ENCODE measurements at regions not wholly inside any gene's neighbourhood (a gene's known extent, or its start where the extent isn't known, plus 50 kb on each side); places are given as distances from the start of the nearest gene placed in this dataset.

DNA sequence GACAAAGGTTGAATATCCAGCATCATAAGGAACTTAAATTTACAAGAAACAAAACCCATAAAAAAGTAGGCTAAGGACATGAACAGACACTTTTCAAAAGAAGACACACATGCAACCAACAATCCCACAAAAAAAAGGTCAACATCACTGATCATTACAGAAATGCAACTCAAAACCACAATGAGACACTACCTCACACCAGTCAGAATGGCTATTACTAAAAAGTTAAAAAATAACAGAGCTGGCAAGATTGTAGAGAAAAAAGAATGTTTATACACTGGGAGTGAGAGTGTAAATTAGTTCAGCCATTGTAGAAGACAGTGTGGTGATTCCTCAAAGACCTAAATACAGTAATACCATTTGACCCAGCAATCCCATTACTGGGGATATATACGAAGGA is 474.7 kb downstream of the TRIML1 start:
- Histone ChIP-seq H2AFZ (ENCODE audit: low read length) (no peak overlapping the region), H3K36me3 (replicated peaks; ENCODE audit: insufficient read depth, low read length) (no peaks in the 10 kb centered on the region), H3K4me3 (ENCODE audit: low read length) (no peak overlapping the region), H3K79me2 (ENCODE audit: low read length) (no peaks in the 10 kb centered on the region), H3K9me3 (replicated peaks; ENCODE audit: insufficient read depth, low read length) (no peaks in the 10 kb centered on the region), H3K27me3 (replicated peaks; ENCODE audit: insufficient read depth, low read length) (no peaks in the 10 kb centered on the region), H3F3A (ENCODE audit: insufficient read depth, low read length) (no peaks in the 10 kb centered on the region), H3K9ac (ENCODE audit: low read length) (no peak overlapping the region), H4K20me1 (ENCODE audit: insufficient read depth, low read length) (no peaks in the 10 kb centered on the region), H3K4me2 (ENCODE audit: low read depth, low read length) (no peak overlapping the region), H3K4me1 (ENCODE audit: low read length) (no peaks in the 10 kb centered on the region), H3K27ac (ENCODE audit: low read length) (no peak overlapping the region), H3K9me2 (replicated peaks; ENCODE audit: insufficient read depth, low read length) (no peaks in the 10 kb centered on the region)
- no peak for DNase-seq
- TF ChIP-seq CTCF (IDR thresholded peaks at IDR 0.05; ENCODE audit: low read length), result no peak
- no peak for TF ChIP-seq EZH2 (optimal IDR thresholded peaks at IDR 0.05; ENCODE audit: low read depth, low read length)
- no peak for TF ChIP-seq EZH2phosphoT487 (IDR thresholded peaks at IDR 0.05; ENCODE audit: low read length)

DNA sequence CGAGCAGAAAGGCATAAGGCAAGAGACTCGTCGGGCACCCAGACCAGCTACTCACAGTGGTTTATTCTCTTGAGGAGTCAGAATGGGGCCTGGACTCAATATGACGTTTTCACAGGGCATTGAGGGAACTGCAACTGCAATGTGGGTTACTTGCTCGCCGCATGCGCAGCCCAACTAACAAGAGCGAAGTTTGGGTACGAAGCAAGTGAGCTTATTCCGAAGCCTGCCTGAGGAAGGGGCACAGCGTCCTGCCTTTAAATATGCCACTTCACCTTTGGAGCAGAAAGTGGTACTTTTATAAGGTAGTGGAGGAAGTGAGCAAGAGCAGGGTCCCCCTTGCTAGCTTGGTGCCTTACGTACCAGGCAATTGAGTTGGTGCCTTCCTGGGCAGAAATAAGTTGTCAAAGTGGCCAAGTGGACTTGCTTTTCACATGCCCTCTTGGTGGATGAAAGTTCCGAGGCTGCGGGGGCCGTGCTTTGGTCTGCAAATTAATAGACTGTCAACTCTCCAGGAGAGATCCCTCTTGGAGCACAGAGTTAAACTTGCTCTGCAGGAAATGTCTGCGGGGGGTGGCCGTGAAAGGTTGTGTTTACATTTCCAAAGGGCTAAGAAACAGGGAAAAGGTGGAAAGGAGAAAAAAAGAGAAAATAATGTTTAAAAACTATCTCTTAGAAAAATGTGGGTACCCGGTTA is 480.4 kb downstream of the TRIML1 start:
- Histone ChIP-seq H3K4me1 (ENCODE audit: low read length) (no peaks in the 10 kb centered on the region), H3K27ac (ENCODE audit: low read length) (no peak overlapping the region), H3K36me3 (replicated peaks; ENCODE audit: insufficient read depth, low read length) (no peaks in the 10 kb centered on the region), H3K27me3 (replicated peaks; ENCODE audit: insufficient read depth, low read length) (no peaks in the 10 kb centered on the region), H3K9ac (ENCODE audit: low read length) (no peak overlapping the region), H3F3A (ENCODE audit: insufficient read depth, low read length) (no peaks in the 10 kb centered on the region), H3K4me2 (ENCODE audit: low read depth, low read length) (no peak overlapping the region), H3K9me3 (replicated peaks; ENCODE audit: insufficient read depth, low read length) (no peaks in the 10 kb centered on the region), H2AFZ (ENCODE audit: low read length) (no peak overlapping the region), H3K9me2 (replicated peaks; ENCODE audit: insufficient read depth, low read length) (no peaks in the 10 kb centered on the region), H3K79me2 (ENCODE audit: low read length) (no peaks in the 10 kb centered on the region), H4K20me1 (ENCODE audit: insufficient read depth, low read length) (no peaks in the 10 kb centered on the region), H3K4me3 (ENCODE audit: low read length) (no peak overlapping the region)
- no peak for DNase-seq
- TF ChIP-seq CTCF (IDR thresholded peaks at IDR 0.05; ENCODE audit: low read length) (no peak), EZH2phosphoT487 (IDR thresholded peaks at IDR 0.05; ENCODE audit: low read length) (no peak), EZH2 (optimal IDR thresholded peaks at IDR 0.05; ENCODE audit: low read depth, low read length) (no peak)

DNA sequence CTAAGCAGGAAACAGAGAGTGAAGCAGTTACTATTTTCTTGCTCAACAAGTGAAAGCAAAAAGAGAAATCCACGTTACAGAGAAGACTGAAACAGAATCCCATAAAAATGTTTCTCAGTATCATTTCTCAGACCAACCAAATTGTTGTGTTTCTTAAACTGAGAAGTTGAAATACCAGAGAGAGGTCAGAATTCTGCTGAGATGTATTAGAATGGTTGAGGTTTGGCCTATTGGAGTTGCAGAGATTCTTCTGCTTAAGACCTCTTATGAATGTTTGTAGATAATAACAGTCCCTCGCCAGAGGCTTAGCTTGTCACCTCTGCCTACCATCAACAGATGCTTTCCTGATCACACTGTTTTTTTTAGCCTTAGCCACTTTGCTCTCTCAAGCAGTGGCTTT is 481.4 kb downstream of the TRIML1 start:
- TF ChIP-seq CTCF (IDR thresholded peaks at IDR 0.05; ENCODE audit: low read length) (no peak), EZH2 (optimal IDR thresholded peaks at IDR 0.05; ENCODE audit: low read depth, low read length) (no peak), EZH2phosphoT487 (IDR thresholded peaks at IDR 0.05; ENCODE audit: low read length) (no peak)
- Histone ChIP-seq H3K4me2 (ENCODE audit: low read depth, low read length) (no peak overlapping the region), H3K79me2 (ENCODE audit: low read length) (no peaks in the 10 kb centered on the region), H3K36me3 (replicated peaks; ENCODE audit: insufficient read depth, low read length) (no peaks in the 10 kb centered on the region), H3F3A (ENCODE audit: insufficient read depth, low read length) (no peaks in the 10 kb centered on the region), H4K20me1 (ENCODE audit: insufficient read depth, low read length) (no peaks in the 10 kb centered on the region), H3K9me2 (replicated peaks; ENCODE audit: insufficient read depth, low read length) (no peaks in the 10 kb centered on the region), H2AFZ (ENCODE audit: low read length) (no peak overlapping the region), H3K27ac (ENCODE audit: low read length) (no peak overlapping the region), H3K4me1 (ENCODE audit: low read length) (no peaks in the 10 kb centered on the region), H3K4me3 (ENCODE audit: low read length) (no peak overlapping the region), H3K9me3 (replicated peaks; ENCODE audit: insufficient read depth, low read length) (no peaks in the 10 kb centered on the region), H3K27me3 (replicated peaks; ENCODE audit: insufficient read depth, low read length) (no peaks in the 10 kb centered on the region), H3K9ac (ENCODE audit: low read length) (no peak overlapping the region)
- DNase-seq, result no peak
